AG04449 (cell line): ENCODE measurements at regions not wholly inside any gene's neighbourhood (a gene's known extent, or its start where the extent isn't known, plus 50 kb on each side); places are given as distances from the start of the nearest gene placed in this dataset.

ENCODE experiments used
- CTCF ChIA-PET: fragments of 350-600 bp; formaldehyde crosslinking; extraction: SDS; loops from one replicate; lab custom pipeline; 2021; ENCODE audit warnings: antibody characterized with exemption; lab: Yijun Ruan, JAX
- POLR2A ChIA-PET: fragments of 400-600, 350-600 bp; formaldehyde crosslinking; extraction: SDS; loops from one replicate; lab custom pipeline; 2020; ENCODE audit warnings: antibody characterized with exemption, inconsistent platforms; lab: Yijun Ruan, JAX
- DNase-seq: peaks from one replicate; pipeline ENCODE4 v3.0.0-alpha.2; 2010; ENCODE audit warnings: low read depth, low spot score
- H3K4me3 ChIP-seq: 2 replicates; pipeline ENCODE4 v1.5.1; 2011; ENCODE audit warnings: low read depth, mild to moderate bottlenecking, control low read depth, low read length
- CTCF ChIP-seq: IDR thresholded peaks from one replicate; pipeline ENCODE4 v1.5.1; 2011; ENCODE audit warnings: mild to moderate bottlenecking, moderate library complexity, low read length, control low read depth, inconsistent platforms; ENCODE audit not compliant: insufficient read depth; ENCODE audit errors: missing control alignments

GRCh38 chr18:56109757-56110156 lies 521.8 kb upstream of the TCF4 start:
- ChIA-PET POLR2A (no interaction called here), CTCF (interaction anchor here (0.9 kb wide), 1 partner anchor 17 kb away, joined by 3 read pairs; no protein-coding TSS in a partner anchor)
- no peak overlapping the region for H3K4me3 ChIP-seq
- no peak for DNase-seq
- TF ChIP-seq CTCF = no peak

GRCh38 chr18:56108478-56109367 lies 520.7 kb upstream of the TCF4 start:
- POLR2A ChIA-PET = no interaction called here
- H3K4me3 ChIP-seq = no peak overlapping the region
- CTCF ChIA-PET = no interaction called here
- no peak for DNase-seq
- TF ChIP-seq CTCF = no peak

GRCh38 chr18:56107821-56108477 lies 520.0 kb upstream of the TCF4 start:
- ChIA-PET CTCF (no interaction called here), POLR2A (no interaction called here)
- no peak overlapping the region for H3K4me3 ChIP-seq
- no peak for DNase-seq
- TF ChIP-seq CTCF = no peak

- POLR2A ChIA-PET = no interaction called here
- TF ChIP-seq CTCF = no peak
- CTCF ChIA-PET = interaction anchor here (2.6 kb wide), 1 partner anchor 8 kb away, joined by 12 read pairs; no protein-coding TSS in a partner anchor
Measured at GRCh38 chr18:56100090-56100722, 512.2 kb upstream of the TCF4 start.

GRCh38 chr18:56097621-56098020 lies 509.6 kb upstream of the TCF4 start:
- no peak for DNase-seq

More at GRCh38 chr18:56100090-56100722, 512.2 kb upstream of the TCF4 start:
- DNase-seq = no peak
- no peak overlapping the region for H3K4me3 ChIP-seq

More at GRCh38 chr18:56097621-56098020, 509.6 kb upstream of the TCF4 start:
- ChIA-PET POLR2A (no interaction called here), CTCF (no interaction called here)
- TF ChIP-seq CTCF = no peak
- H3K4me3 ChIP-seq = no peak overlapping the region
